Activated CD4-positive, alpha-beta T cell treated with anti-CD3 and anti-CD28 coated beads, Interleukin-2, amount 50 U/mL, for 48 hours (primary cell): ENCODE measurements at regions not wholly inside any gene's neighbourhood (a gene's known extent, or its start where the extent isn't known, plus 50 kb on each side); places are given as distances from the start of the nearest gene placed in this dataset.

Experiments
- DNase-seq, 2 experiments: peaks; one replicate each; pipeline ENCODE4 v3.0.0-alpha.2; 2020

DNA sequence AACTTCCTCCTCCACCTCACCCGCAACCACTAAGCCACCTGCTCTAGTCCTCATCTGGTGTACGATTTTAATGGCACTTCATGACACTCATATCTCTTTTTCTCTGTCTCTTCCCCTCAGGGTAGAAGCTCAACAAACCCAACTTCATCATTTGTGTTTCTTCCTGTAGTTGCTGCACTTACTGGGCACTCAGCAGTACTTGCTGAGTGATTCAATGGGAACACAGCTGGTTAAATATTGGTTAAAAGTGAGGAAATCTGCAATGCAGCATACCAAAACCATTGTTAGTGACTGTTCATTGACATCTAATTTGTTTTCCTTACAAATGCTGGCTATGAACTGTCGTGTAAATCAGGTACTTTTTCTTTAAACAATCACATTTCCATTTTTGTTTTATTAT, 541.1 kb upstream of the PRMT6 start:
- DNase-seq: no peak

DNA sequence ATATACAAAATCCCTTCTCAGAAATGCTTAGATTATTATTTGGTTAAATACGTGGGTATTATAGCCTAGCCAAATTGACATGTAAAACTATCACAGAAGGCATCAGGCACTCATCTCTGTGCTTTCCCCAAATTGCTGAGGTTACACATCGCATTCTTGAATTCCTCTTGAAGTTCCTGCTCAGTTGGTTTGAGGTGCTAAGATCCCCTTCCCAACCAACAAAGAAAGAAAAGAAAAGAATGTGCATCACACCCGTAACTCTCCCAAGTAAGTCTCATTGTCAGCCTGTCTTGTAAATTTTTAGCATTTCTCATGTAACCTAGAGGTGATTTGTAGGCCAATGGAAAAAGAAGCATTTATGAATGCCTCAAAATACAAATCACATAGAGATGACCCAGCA, 539.2 kb upstream of the PRMT6 start:
- no peak for DNase-seq

DNA sequence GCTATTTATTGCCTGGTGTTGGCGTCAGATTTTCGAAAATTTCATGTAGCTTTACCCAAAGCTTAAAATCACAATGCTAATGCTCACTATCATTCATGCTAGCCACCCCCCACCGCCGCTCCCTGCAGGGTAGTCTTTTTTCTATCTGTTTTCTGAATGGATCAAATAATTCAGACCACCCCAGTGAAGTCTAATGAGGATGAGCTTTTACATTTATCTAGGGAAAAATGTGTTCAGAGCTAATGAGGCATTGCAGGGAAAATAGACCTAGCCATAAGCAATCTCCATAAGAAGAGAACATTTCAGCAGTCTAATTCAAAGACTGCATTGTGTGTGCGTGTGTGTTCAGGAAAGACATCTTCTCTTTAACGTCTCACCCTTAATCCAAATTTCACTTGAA, 533.0 kb upstream of the PRMT6 start:
- no peak for DNase-seq

DNA sequence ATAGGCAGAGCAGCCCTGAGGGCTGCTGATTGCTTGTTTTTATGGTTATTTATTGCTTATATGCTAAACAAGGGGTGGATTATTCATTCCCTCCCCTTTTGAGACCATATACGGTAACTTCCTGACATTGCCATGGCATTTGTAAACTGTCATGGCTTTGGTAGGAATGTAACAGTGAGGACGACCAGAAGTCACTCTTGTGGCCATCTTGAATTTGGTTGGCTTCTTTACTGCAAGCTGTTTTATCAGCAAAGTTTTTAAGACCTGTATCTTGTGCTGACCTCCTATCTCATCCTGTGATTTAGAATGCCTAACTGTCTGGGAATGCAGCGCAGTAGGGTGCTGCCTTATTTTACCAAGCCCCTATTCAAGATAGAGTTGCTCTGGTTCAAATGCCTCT, 531.8 kb upstream of the PRMT6 start:
- DNase-seq: no peak

DNA sequence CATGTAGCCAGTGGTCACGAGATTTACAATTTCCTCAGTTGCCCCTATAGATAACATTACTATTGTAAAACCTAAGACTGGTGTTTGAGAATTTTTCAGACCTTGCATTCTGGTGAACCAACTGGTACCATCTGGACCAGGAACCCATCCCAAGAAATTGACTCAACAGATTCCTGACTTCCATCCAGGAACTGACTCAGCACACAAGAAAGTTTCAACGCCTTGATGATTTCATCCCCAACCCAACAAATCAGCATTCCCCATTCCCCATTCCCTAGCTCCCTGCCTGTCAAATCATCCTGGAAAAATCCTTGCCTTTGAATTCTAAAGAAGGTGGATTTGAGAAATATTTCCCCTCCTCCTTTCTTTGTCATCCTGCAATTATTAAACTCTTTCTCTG, 529.8 kb upstream of the PRMT6 start:
- DNase-seq: no peak

DNA sequence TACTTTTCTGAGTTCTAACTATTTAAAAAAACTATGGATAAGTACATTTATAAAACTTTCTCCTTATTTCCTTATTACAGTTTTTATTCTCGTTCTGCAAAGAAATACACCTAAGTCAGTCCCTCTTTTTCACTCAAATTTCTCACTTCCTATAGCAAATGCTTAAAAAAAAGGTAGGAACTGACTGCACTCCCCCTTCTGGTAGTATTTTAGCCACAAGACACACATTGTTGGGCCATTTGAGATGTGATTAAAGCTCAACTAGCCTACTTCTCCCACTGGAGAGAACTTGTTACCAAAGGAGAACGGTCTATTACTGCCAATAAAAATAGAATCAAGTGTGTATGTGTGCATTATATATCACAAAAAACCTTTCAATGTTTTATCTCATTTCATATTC, 521.9 kb upstream of the PRMT6 start:
- no peak for DNase-seq

DNA sequence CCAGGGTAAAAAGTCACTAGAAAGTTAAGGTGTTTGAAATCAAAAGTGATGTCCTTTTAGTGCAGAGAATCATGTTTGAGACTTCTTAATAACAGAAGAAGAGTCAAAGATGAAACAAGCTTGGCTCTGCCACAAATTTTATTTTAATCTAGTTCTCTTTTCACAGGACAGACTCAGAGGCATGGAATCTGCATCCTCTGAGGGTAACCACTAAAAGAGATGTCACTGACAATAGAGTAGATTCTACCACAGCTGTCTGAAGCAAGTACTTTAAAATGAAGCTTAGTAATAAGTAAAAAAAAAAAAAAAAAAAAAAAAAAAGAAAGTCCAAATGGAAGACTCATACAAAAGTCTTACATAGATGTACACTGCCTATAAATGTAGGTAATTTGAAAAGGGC, 519.7 kb upstream of the PRMT6 start:
- no peak for DNase-seq

DNA sequence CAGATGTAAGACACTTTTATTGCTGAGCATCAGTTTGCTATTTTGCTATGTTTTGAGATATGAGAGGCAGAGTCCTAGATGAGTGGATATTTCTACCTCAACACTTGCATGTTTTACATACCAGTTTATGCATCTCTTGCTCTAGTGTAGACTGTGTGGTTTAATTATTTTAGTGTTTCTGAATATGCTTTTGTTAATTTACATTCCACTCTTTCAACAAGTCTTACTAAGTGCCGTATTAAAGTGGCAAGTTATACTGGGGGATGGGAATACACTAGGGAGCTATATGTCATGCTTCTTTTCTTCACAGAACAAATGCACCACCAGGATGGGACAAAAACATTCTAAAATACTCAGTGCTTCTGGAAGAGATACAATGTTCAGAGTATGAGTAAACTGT, 507.7 kb upstream of the PRMT6 start:
- DNase-seq: no peak

DNA sequence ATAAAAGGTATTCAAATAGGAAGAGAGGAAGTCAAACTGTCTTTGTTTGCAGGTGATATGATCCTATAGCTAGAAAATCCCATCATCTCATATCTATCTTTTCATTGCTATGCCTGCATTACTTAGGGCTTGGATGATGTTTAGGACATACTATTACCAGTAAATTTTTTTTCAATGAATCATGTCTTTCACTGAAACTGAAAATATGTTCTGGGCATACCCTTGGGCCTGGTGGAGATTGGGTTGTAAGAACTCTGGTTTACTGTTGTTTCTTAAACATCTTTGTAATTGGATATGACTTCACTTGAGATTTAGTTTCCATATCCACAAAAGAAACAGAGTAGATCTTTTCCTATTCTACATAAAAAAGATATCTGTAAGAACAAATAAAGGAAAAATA, 502.2 kb upstream of the PRMT6 start:
- no peak for DNase-seq

DNA sequence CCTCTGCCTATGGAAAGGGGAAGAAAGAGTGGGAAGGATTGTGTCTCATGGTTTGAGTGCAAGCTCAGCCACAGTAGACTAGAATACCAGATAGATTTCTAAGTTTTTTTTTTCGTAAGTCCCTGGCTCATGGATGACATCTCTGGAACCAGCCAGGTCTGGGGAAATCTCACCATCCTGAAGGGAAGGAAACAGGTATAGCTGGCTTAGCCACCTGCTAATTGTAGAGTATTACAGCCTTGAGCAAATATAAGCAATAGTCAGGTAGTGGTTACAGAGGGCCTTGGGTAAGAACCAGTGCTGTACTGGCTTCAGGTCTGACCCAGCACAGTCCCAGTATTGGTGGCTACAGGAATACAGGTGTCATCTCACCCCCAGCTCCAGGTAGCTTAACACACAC, 500.9 kb upstream of the PRMT6 start:
- no peak for DNase-seq

DNA sequence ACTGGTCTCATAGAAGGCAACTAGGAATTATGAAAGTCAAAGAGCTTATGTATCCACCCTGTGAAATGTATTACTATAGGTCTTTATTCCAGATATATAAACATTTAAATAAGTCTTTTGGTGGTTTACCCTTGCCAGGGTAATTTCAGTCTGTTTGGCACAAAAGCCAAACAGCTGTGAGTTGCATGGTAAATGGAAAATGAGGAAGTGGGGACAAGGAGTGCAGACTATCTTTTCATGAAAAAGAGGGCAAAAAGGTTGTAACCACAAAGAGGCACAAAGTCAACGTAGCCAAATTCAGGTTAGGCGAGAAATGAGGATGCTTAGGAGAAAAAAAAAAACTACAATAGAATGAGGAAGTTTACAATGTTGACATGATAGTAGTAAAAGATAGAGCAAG, 492.3 kb upstream of the PRMT6 start:
- no peak for DNase-seq

DNA sequence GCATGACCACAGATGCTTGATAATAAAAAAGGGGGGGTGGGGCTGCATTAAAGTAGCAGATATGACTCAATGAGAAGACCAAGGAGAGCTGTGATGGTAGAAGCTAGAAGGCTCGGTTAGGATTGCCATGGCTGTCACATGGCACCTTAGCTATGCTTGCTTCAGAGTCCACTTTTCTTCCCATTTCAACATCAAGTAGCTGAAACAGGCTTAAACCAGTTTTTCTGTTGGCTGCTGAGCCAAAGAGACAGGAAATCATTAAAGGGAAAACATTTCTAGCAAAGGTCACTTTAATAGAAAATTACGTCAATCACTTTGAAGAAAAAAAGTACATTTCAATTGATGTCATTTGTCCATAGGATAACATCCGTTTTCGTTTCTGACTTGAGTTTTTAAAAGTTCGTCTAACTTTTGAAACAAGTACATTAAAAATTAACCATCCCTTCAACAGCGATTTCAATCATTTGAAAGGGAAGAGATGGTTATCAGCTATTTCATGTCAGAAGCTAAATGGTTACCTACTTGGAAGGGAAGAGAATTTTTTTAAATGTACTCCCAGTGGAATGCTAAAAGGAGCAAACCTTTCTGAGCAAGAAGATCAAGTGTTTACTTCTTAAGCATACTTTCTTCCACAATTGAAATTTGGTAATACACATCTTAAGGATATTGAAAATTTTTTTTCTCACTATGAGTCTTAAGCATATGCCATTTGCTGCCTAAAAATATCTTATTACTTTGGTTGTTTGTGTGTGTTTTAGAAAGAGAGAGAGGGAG, 488.1 kb upstream of the PRMT6 start:
- DNase-seq: no peak

DNA sequence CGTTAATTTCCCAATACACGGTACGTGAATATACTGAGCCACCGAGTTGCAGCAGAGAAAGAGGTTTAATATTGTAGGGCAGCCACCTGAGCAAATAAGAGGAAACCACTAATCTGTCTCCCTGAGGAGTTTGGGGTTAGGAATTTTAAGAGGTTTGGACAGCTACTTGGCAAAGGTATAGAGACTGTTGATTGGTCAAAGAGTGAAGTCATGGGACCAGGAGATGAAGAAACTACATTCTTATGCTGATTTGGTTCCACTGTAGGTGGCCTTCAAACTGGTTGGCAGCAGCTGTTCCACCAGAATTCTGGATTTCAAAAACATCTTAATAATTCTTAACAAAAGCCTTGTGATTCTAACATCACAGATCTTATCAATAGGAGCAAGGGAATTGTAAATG, 485.4 kb upstream of the PRMT6 start:
- DNase-seq: no peak

DNA sequence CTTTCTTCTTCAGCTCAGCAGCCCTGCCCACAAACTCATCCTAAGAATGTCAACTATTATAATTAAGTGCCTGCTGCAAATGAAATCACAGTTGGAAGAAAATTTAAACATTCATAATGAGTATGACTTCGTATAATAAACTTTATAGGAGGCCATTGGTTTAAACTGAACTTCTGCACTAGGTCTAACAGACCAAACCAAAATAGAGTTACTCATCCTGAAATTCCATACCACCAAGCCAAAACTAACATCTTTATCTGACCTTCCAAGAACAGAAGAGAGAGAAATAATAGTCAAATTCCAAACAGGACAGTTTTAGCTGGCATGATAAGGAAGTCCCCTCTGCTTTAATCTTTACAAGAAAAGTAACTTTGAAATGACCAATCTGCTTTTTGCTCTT, 472.4 kb upstream of the PRMT6 start:
- no peak for DNase-seq

DNA sequence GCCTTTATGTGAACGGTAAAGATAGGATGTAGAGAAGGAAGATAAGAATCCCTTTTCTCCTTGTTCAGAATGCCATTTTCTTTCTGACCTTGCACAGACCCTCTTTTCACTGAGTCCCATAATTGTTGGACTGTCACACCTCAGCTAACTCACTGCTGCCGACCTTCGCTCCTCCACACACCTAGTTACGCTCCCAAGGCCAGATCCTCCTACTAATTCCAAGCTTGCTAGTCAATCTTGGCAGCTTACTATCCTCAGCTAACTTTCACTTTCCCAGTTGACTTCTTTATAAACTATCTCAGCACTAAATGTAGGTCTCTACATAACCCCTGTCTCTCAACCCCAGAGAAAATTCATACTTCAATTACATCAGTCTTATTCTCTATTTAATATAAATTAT, 471.8 kb upstream of the PRMT6 start:
- no peak for DNase-seq

DNA sequence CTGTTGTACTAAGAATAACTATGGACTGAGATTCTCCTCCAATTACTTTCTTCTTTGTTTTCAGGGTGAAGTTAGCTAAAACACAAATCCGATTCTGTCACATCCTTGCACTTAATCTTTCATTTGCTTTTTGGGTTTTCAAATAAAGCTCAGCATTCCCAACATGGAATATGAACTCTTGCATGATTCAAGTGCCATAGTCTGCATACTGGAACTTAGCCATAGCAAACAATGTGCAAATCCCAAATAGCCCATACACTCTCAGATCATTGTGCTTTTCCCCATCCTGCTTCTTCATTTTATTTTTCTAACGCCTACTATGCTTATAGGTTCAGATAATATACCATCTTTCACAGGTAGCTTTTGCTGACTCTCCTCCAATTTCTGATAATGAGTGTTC, 455.8 kb upstream of the PRMT6 start:
- no peak for DNase-seq

DNA sequence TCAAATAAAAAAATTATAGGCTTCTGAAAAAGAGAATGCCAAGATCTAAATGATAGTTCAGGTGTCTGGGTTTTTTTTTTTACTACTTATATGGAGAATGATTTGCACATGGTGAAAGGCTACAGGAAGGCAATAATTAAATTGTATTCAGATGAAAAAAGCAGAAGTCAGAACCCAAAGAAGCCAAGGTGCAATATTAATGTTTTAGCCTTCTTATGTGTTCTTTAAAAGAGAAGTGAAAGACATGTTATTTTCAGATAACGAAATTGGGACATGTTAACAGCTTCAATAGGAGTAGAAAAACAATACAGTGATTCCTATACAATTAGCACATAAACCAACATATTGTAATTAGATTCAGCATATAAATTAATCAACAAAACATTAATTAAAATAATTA, 452.9 kb upstream of the PRMT6 start:
- no peak for DNase-seq

DNA sequence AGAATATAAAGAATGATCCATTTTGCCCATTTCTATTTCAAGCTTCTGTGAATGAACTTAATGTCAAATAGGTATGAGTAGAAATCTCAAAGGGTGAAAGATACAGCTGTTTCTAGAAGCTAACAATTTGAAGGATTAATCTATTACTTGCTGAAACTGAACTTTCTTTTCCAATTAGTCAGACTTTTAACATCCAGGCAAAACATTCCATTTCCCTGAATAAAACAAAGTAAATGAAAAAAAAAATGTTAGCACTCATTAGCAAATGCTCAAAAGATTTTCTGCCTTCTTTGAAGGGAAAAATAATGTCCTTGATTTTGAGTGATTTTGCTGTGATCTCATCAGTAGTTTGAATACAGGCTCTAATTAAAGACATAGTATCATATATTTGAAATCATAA, 447.6 kb upstream of the PRMT6 start:
- no peak for DNase-seq

DNA sequence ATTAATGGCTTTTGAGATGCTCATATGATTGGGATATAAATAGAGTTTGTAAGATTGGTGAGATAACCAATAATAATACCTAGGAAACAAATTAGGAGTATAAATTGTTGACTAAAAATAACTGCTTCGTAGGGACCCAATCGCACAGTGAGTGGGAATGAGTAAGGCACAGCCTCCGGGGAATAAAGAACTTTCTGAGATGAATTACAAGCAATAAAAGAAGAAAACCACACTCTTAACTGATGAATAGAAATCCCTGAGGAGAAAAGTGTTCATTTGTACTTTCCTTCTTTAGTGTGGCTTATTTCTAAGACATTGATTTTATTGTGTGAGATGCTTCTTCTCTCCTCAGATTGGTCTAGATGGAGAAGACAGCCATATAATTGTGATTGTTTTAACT, 443.4 kb upstream of the PRMT6 start:
- DNase-seq: no peak

DNA sequence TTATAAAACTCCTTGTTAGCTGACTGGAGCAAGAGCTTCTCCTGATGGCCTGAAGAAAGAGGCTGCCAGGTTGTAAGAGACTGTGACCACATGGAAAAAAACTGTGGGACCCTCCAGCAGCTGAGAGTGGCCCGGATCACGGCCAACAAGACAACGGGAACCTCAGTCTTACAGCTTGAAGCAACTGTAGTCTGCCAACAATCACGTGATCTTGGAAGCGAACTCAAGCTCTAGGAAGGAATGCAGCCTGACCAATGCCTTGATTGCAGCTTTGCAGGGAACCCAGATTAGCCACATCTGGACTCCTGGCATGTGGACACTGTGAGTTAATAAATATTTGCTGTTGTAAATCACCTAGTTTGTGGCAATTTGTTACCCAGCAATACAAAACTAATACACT, 442.6 kb upstream of the PRMT6 start:
- no peak for DNase-seq

DNA sequence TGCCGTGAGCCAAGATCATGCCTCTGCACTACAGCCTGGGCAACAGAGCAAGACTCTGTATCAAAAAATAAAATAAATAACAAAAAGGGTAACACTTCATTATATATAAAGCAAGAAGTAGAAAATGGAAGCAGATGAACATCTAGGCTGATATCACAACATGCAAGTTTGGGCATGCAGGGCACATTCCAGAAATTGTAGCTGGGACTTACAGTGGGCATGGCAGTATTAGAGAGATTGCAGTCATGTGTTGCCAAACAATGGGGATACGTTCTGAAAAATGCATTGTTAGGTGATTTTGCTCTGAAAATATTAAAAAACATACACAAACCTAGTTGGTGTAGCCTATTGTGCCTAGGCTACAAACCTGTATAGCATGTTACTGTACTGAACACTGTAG, 441.0 kb upstream of the PRMT6 start:
- no peak for DNase-seq

DNA sequence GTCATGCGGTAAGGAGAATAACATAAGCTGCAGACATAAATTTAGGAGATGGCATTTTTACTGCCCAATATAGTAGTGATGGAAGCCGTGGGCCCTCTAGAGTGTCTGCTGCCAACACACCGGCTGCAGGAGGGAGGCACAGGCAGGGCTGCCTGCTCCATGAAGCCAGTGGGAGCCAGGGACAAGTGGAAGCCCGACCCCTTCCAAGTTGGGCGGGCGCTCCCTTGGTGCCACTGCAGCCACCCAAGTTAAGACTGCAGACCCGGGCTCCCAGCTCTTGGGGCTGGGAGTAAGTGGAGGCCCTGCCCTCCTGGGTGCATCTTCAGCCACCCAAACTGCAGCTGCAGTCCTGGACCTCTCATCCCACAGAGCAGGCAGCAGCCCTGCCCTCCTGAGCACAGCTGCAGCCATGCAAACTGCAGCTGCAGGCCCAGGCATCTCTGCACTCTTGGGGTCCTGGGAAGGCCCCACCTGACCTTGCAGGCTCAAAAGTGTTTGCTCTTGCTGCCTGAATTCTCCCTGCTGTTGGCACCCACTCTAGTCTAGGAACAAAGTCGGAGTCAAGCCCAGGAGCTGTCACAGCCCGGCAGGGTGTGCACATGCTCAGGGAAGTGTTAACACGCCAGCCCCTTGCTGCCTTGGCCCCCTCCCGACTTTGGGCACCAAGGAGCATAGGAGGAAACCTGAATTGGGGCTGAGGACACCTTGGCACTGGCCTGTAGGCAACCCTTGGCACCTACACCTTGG, 437.2 kb upstream of the PRMT6 start:
- DNase-seq: no peak

DNA sequence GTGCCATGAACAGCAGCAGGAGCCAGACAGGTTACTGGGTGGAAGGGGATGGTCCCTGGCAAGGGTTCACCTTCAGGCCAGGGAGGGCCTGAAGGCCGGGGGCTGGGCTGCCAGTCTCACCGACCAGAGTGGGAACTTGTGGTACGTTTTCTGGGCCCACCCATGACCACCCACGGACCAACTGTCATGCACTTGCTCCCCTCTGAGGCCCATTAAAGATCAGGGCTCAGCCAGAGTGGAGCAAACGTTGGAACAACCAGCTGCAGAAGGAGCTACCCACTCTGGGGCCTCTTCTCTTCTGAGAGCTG, 436.7 kb upstream of the PRMT6 start:
- no peak for DNase-seq

DNA sequence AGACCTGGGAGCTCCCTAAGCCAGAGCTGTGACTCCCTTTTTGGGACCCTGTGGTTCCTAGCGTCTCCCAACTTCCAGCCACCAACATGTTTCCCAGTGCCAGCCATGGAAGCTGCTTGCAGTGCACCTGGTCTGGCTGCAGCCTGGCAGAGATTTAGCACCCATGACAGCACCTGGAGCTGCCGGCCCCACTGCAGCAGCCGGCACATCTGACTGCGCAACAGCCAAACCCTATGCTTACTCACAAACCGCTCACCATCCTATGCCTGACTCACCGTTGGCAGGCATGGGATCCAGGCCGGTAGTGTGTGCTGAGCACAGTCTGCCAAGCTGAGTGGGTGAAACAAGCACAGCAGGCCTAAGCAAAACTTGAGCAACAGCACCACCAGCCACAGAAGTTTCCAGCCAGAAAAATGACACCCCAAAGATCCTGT, 435.9 kb upstream of the PRMT6 start:
- no peak for DNase-seq

DNA sequence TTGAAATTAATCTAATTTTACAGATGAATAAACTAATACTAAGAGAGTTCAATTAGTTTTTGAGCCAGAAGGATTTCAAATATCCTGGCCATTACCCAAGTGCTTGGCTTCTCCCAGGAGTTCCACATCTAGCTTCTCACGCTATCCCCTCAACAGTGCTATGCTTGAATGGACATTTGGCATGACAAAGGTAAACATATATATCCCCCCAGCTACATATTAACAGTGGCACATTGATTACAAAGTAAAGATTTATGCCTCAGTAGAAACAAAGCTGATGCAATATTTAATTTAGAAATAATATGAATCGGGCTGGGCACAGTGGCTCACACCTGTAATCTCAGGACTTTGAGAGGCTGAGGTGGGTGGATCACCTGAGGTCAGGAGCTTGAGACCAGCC, 434.6 kb upstream of the PRMT6 start:
- DNase-seq: no peak
